HG03457 (cell line): ENCODE measurements at regions not wholly inside any gene's neighbourhood (a gene's known extent, or its start where the extent isn't known, plus 50 kb on each side); places are given as distances from the start of the nearest gene placed in this dataset.

Experiments
- ATAC-seq: cut with Tn5 transposase; IDR thresholded peaks from one replicate; pipeline ENCODE4 v1.9.1; 2021; ENCODE audit warnings: moderate number of reproducible peaks; ENCODE audit not compliant: unreplicated experiment

GRCh38 chr1:82423174-82423815, 622.6 kb downstream of the ADGRL2 start:
- no peak for ATAC-seq

- no peak for ATAC-seq
These were observed 621.0 kb downstream of the ADGRL2 start for GRCh38 chr1:82421782-82422181.

DNA sequence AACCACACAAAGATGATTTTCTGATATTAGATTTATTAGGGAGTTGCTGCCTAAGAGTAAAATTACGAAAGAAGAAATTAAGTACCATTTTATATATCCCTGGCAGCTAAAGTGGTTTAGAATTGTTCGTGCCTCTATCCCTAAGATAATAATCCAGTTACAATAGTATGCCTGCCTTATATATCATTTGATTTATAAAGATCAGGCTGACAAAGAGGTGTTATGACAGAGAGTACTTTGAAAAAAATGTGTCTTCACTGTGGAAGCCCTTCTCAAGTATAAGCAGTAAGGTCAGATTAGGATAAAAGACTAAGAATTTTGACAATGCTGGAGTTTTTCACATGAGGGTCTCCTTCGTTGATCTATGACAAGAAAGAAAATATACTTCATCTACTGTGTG, 619.9 kb downstream of the ADGRL2 start:
- ATAC-seq, result no peak

DNA sequence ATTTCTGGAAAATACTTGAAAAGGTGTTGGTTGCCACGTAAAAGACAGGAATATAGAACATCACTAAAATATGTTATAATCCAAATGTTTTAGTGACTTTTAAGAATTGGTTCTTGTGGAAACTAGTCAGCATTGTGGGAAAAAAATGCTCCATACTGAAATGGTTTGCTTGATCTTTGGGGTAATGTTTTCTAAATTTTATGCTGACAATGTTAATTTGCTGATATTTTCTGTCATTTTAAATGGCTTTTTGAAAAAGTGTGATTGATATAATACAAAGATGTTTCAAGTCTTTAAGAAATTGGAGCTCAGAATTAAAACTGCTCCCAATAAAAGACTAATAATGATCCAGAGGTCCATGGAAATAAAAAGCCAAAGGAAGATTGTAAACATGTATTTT, 610.9 kb downstream of the ADGRL2 start:
- ATAC-seq, result no peak

DNA sequence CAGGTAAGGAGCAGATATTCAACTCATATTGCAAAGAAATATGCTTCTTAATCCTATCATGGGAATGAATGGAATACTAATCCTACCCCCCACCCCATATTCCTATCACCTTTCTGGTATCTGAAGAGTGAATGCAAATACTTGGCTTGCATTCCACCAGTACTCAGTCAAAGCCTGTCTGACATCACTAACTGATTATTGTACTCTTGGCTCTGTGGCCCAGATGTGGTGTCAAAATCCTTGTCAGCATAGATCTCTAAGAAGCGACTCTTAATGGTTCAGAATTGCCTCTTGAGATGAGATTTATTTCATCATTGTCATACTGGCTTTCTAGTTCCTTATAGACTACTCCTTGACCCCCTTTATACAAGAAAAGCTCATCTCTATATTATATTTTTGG, 604.6 kb downstream of the ADGRL2 start:
- no peak for ATAC-seq

DNA sequence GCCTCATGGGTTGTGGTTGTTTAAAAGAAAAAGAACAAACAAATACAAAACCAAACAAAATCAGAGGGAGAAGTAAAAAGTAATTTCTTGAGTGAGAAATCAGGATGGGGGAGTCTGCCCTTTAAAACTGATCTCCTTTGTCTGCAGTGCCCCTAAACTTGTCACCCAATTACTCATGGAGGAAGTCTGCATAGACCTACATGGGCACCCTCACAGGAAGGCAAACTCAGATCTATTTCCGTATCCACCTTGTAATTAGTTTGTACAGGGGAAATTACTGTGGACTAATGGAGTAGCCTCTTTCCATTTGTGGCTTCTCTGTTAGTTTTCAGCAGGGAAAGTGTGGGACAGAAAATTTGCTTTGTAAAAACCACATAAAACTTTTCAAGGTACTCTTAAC, 600.4 kb downstream of the ADGRL2 start:
- ATAC-seq, result no peak

DNA sequence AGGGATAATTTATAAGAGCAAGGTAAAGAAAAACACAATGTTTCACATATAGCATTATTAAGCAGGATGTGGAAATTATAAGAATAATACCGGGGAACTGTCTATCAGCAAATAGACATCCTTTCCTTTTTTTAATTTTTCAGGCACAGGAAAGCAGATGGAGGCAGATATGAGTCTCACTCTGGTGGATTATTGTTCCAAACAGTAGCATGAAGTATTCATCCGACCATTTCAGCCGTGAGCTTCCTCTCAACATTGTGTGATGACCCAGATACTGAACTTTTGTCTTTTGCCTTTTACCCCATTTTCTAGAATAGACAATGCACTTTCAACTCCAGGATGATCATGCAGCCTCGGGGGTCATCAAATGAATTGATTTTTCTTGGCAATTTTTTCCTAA, 599.8 kb downstream of the ADGRL2 start:
- ATAC-seq, result no peak

- no peak for ATAC-seq
These were observed 598.4 kb downstream of the ADGRL2 start for GRCh38 chr1:82399093-82399492.

- ATAC-seq, result no peak
These were observed 597.6 kb downstream of the ADGRL2 start for GRCh38 chr1:82398357-82398756.

GRCh38 chr1:82395440-82395839, 594.7 kb downstream of the ADGRL2 start:
- no peak for ATAC-seq

- no peak for ATAC-seq
These were observed 592.2 kb downstream of the ADGRL2 start for GRCh38 chr1:82392946-82393345.

DNA sequence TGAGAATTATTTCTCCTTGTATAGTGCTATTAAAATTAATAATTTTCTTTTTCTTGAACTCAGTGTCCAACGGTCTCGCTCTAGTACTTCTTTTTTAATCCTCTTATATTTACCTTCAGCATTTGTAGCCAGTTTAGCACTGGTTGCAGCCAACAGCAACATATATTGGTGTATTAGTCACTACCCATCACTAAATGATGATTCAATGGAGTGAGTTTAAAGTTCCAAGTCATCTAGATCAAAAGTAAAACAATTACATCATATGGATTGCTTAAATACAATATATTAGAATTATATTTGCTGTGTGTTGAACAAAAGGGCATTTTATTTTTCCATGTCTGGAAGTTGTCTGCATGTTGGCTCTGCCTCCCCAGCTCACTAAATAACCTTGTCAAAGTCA, 591.8 kb downstream of the ADGRL2 start:
- ATAC-seq, result no peak

DNA sequence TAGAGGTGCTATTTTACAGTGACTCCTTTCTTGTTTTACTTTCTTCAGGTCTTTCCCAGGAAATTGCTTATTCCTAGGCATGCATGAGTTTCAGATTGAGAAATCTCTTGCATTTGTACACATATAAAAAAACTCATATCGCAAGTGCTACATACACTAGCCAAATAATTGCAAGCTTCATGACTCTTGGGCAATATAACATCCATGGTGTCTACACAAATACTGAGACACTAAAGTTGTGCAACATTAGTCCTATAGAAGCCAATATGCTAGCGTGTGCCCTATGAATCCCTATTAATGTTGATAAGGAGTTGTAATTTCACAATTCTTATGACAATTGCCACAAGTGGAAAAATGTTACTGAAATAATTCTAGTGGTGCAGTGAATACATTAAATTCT, 591.0 kb downstream of the ADGRL2 start:
- ATAC-seq, result no peak

DNA sequence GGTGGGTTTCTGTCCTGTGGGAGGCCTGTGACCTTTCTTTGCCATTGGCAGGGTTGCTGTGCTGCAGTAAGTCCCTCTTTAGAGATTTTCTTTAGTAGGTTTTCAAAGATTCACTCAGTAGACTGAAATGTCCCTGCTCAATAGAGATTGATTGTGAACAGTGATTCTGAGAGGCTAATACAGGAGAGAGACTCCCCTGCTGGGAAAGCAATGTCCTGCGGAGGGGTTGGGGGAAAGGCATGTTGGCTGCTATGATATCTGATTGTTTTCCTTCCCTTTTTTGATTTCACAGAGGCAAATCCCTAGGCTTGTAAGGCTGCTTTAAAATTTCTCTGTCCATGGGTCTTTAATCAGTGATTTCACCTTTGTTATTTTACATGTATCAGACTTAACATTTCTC, 589.9 kb downstream of the ADGRL2 start:
- ATAC-seq, result no peak

GRCh38 chr1:82388679-82389078, 587.9 kb downstream of the ADGRL2 start:
- no peak for ATAC-seq

GRCh38 chr1:82387012-82387366, 586.3 kb downstream of the ADGRL2 start:
- ATAC-seq, result no peak

DNA sequence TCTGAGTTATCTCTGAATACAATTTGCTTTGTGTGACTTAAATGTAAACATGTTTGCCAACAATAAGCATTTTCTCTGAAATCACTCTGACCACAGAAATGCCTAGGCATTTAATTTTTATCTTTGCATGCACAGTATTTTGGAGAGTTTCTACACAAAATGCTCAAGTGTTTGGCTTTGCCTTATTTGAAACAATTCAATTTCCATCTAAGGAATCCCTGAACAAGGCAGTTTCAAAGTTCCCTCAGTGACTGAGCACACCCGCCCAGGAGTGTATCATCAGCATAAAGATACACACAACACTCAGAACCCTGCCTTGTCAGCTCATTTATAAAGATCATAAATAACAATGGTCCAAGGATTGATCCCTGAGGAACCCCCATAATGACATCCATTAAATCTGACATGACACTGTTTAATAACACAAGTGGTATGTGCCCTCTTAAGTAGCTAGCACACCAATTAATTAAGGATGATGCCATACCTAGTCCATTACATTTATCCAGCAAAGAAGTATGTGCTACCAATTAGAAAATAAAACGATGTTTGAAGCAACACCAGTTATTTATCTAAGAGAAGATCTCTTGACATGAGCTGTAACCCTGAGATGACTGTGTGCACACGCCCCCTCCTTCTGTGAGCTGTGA, 585.8 kb downstream of the ADGRL2 start:
- no peak for ATAC-seq

DNA sequence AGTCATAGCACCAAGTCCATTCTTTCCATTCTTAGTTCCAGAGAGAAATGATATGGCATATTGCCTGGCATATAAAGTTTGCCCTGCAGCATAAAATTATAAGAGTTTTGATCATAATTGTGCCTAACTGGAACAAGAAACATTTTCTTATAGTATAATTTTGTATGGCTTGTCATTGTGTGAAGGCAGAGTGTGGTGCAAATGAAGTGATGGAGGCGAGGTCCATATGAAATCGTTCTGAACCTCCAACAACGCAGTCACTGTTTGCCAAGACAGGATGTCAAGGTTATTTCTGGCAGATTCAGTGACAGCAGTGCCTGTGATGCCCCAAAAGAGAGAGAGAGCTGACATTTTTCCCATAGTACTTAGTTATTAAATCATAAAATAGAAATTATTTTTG, 584.0 kb downstream of the ADGRL2 start:
- ATAC-seq, result no peak

DNA sequence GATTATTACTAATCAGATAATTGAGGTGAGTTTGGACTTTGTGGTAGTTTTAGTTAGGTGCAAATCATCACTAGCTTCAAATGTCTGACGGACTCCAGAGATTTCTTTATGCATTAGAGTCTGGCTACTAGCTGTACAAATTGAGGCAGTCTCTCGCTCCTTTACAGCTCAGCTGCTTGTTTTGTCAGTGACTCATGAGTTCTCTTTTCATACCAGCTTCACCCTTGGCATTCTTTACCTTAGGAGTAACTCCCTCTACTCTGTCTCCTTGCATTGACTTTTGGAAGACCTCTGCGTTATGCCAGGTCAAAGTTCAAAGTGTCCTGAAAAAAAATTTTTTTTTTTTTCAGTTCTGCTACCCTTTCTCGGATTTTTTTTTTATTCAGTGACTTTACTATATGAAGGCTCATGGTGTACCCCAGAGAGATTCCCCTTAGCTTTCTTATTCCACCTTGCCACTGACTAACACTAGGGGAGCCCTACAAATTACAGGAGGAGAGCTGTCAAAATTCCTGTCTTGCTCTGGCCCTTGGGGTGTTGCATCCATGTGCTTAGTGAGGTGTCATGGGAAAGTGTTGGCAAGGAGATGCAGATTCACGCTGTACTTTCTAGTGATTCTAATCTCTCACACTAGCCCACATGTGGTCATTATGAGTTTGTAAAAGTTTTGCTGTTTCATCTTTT, 576.6 kb downstream of the ADGRL2 start:
- no peak for ATAC-seq

DNA sequence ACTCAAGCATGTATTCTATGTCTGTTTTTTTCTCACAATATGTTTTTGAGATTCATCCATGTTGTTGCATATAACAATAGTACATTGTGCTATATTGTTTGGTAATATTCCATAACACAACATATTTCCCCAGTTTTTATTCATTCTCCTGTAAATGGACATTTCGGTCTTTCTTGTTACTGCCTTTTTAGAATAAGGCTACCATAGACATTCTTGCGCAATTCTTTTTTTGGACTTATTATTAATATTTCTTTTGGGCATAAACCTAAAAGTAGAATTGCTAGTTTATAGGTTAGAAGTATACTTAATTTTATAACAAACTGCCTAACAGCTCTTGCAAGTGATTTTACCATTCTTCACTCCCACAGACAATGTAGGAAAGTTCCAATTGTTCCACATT, 573.0 kb downstream of the ADGRL2 start:
- no peak for ATAC-seq

GRCh38 chr1:82371844-82372498, 571.2 kb downstream of the ADGRL2 start:
- ATAC-seq, result no peak

DNA sequence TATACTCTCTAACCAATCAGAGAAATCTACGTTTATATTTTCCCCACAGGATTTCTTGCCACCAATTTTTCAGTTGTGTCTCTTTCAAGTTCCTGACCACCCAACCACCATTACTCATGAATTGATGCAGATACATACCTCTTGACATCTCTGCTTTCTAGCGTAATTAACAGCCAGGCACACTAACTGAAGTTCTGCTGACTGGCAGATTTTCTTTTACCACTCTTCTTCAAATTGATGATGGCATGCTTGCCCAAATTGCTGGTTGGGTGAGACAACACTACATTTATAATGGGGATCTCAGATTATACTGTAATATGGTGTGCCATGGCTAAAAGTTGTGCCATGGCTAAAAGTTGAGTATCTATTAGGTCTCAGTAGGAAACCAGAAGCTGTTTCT, 566.7 kb downstream of the ADGRL2 start:
- ATAC-seq, result no peak
